CD4-positive, CD25-positive, alpha-beta regulatory T cell (primary cell): ENCODE measurements at regions not wholly inside any gene's neighbourhood (a gene's known extent, or its start where the extent isn't known, plus 50 kb on each side); places are given as distances from the start of the nearest gene placed in this dataset.

Source experiments
- ATAC-seq, 2 donors: fragments of 150-1000 bp; cut with Tn5 transposase; one replicate each; pipeline ENCODE4 v1.10.0; 2021; ENCODE audit warnings: low read depth in 2 of 2, moderate number of reproducible peaks in 2 of 2, moderate library complexity in 1 of 2
- DNase-seq, 3 donors: peaks; one replicate each; pipeline versions ENCODE4 v3.0.0 to v3.0.0-alpha.2; 2012 to 2022; ENCODE audit warnings: mixed read lengths in 1 of 3
- H3K27ac ChIP-seq: one replicate; pipeline ENCODE4 v1.7.0; 2013; ENCODE audit warnings: mild to moderate bottlenecking, low read length; ENCODE audit not compliant: insufficient read depth, poor library complexity, severe bottlenecking
- H3K27me3 ChIP-seq: one replicate; pipeline ENCODE4 v1.7.0; 2013; ENCODE audit warnings: low read length; ENCODE audit not compliant: control insufficient read depth, insufficient read depth
- H3K36me3 ChIP-seq: one replicate; pipeline ENCODE4 v1.7.0; 2013; ENCODE audit warnings: mild to moderate bottlenecking, low read length, moderate library complexity; ENCODE audit not compliant: control insufficient read depth, insufficient read depth
- H3K4me1 ChIP-seq: 2 replicates; pipeline ENCODE4 v1.7.0; 2013; ENCODE audit warnings: mild to moderate bottlenecking, low read length; ENCODE audit not compliant: insufficient read depth, control insufficient read depth, poor library complexity, severe bottlenecking
- H3K4me3 ChIP-seq: one replicate; pipeline ENCODE4 v1.7.0; 2013; ENCODE audit warnings: low read depth, mild to moderate bottlenecking, low read length, moderate library complexity
- H3K9me3 ChIP-seq, 2 experiments: 1 replicate in 1 of 2; 2 replicates in 1 of 2; pipeline ENCODE4 v1.7.0; 2013; ENCODE audit warnings: low read length in 2 of 2, mild to moderate bottlenecking in 1 of 2, moderate library complexity in 1 of 2; ENCODE audit not compliant: control insufficient read depth in 2 of 2
- H3K27ac Mint-ChIP-seq, 3 donors: one replicate each; pipeline ENCODE4 v1.8.0; 2020 to 2022; ENCODE audit warnings: mild to moderate bottlenecking in 3 of 3, mixed read lengths in 3 of 3, moderate library complexity in 2 of 3
- H3K27me3 Mint-ChIP-seq: one replicate; pipeline ENCODE4 v1.8.0; 2022; ENCODE audit warnings: mild to moderate bottlenecking, mixed read lengths
- H3K36me3 Mint-ChIP-seq: one replicate; pipeline ENCODE4 v1.8.0; 2020; ENCODE audit warnings: mixed read lengths
- H3K4me1 Mint-ChIP-seq, 4 donors: one replicate each; pipeline ENCODE4 v1.8.0; 2020 to 2022; ENCODE audit warnings: mixed read lengths in 4 of 4, mild to moderate bottlenecking in 1 of 4
- H3K4me3 Mint-ChIP-seq, 4 donors: one replicate each; pipeline ENCODE4 v1.8.0; 2020 to 2022; ENCODE audit warnings: mild to moderate bottlenecking in 4 of 4, mixed read lengths in 4 of 4, moderate library complexity in 3 of 4
- H3K9me3 Mint-ChIP-seq, 7 donors: one replicate each; pipeline ENCODE4 v1.8.0; 2020 to 2022; ENCODE audit warnings: mixed read lengths in 7 of 7, mild to moderate bottlenecking in 3 of 7, moderate library complexity in 2 of 7

DNA sequence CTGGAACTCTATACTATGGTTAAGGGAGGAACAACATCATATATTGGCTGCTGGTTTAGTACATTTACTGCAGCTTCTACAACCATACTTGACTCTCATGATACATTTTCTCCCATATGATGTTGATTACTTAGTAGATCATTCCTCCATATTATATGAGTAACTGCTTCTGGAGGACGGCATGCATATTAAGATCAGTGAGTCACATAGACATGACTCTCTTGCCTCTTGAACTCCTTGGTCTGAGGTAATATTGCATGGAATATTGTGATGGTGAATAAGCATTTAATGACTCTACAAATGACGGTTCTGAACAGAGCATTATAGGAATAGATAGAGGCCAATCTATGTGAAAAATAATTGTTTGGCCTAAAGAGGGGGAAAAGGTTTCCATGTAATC is 418.8 kb upstream of the SPHKAP start:
- Mint-ChIP-seq H3K27me3 (no peaks in the 10 kb centered on the region), H3K27ac (no peak overlapping the region), H3K9me3 (peaks cover 0 to 14% (median 2%) of the 10 kb centered on the region in 7 donors), H3K36me3 (no peaks in the 10 kb centered on the region), H3K4me1 (peaks cover 0 to 5% (median 0%) of the 10 kb centered on the region in 4 donors), H3K4me3 (no peak overlapping the region)
- Histone ChIP-seq H3K9me3 (no peaks in the 10 kb centered on the region), H3K4me3 (no peak overlapping the region), H3K27ac (no peak overlapping the region), H3K36me3 (no peaks in the 10 kb centered on the region), H3K27me3 (no peaks in the 10 kb centered on the region), H3K4me1 (no peaks in the 10 kb centered on the region)
- DNase-seq (no peak), ATAC-seq (no peak)

DNA sequence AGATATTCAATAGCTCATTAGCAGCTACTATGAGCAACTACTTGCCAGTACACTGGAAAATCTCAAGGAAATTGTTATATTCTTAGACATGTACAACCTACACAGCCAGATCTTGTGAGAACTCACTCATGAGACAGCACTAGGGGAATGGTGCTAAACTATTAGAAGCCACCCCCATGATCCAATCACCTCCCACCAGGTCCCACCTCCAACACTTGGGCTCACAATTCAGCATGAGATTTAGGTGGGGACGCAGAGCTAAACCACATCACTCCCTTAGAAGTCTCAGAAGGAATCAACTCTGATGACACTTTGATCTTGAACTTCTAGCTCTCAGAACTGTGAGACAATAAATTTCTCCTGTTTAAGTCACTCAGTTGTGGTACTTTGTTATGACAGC is 418.3 kb upstream of the SPHKAP start:
- H3K9me3 Mint-ChIP-seq: peaks cover 0 to 14% (median 2%) of the 10 kb centered on the region in 7 donors
- no peaks in the 10 kb centered on the region for H3K27me3 Mint-ChIP-seq
- no peaks in the 10 kb centered on the region for H3K27me3 ChIP-seq
- no peak overlapping the region for H3K4me3 Mint-ChIP-seq
- H3K4me3 ChIP-seq: no peak overlapping the region
- no peaks in the 10 kb centered on the region for H3K36me3 ChIP-seq
- DNase-seq: no peak
- H3K9me3 ChIP-seq: no peaks in the 10 kb centered on the region
- no peaks in the 10 kb centered on the region for H3K4me1 ChIP-seq
- no peak overlapping the region for H3K27ac Mint-ChIP-seq
- no peak overlapping the region for H3K27ac ChIP-seq
- peaks cover 0 to 5% (median 0%) of the 10 kb centered on the region in 4 donors for H3K4me1 Mint-ChIP-seq
- no peaks in the 10 kb centered on the region for H3K36me3 Mint-ChIP-seq
- ATAC-seq: no peak

DNA sequence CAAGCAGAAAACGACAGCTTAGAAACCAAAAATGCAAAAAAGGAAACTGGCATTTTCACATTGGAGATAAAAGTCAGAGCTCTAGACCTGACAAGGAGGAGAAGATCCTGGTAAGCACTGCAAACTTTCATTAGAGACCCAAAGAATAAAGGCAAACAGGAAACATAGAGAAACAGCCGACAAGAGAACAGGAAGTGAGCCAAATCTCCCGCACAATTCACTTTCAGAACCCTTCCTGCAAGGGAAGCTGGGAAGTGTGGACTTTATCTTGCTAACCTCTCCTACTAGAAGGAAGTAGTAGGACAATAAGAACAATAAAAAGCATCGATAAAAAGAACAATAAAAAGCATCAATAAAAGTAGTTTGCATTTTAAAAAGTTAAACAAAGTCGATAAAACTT is 417.8 kb upstream of the SPHKAP start:
- no peak overlapping the region for H3K4me3 ChIP-seq
- DNase-seq (no peak), ATAC-seq (no peak)
- Mint-ChIP-seq H3K9me3 (peaks cover 0 to 14% (median 2%) of the 10 kb centered on the region in 7 donors), H3K27me3 (no peaks in the 10 kb centered on the region), H3K36me3 (no peaks in the 10 kb centered on the region), H3K4me3 (no peak overlapping the region), H3K27ac (no peak overlapping the region), H3K4me1 (peaks cover 0 to 5% (median 0%) of the 10 kb centered on the region in 4 donors)
- no peaks in the 10 kb centered on the region for H3K9me3 ChIP-seq
- H3K27ac ChIP-seq: no peak overlapping the region
- H3K4me1 ChIP-seq: no peaks in the 10 kb centered on the region
- no peaks in the 10 kb centered on the region for H3K27me3 ChIP-seq
- H3K36me3 ChIP-seq: no peaks in the 10 kb centered on the region

- H3K9me3 ChIP-seq: no peaks in the 10 kb centered on the region
- H3K27me3 Mint-ChIP-seq: no peaks in the 10 kb centered on the region
Measured at GRCh38 chr2:228597032-228597431, 415.5 kb upstream of the SPHKAP start.

GRCh38 chr2:228594012-228594411 is 412.5 kb upstream of the SPHKAP start:
- H3K27me3 ChIP-seq: no peaks in the 10 kb centered on the region
- Mint-ChIP-seq H3K4me3 (no peak overlapping the region), H3K27ac (no peak overlapping the region), H3K27me3 (no peaks in the 10 kb centered on the region), H3K4me1 (no peaks in the 10 kb centered on the region), H3K9me3 (peaks cover 0 to 10% (median 5%) of the 10 kb centered on the region in 7 donors), H3K36me3 (no peaks in the 10 kb centered on the region)
- no peak for DNase-seq
- no peak overlapping the region for H3K4me3 ChIP-seq
- H3K36me3 ChIP-seq: no peaks in the 10 kb centered on the region
- no peaks in the 10 kb centered on the region for H3K4me1 ChIP-seq
- no peaks in the 10 kb centered on the region for H3K9me3 ChIP-seq
- H3K27ac ChIP-seq: no peak overlapping the region
- ATAC-seq: no peak

More at GRCh38 chr2:228597032-228597431, 415.5 kb upstream of the SPHKAP start:
- Histone ChIP-seq H3K4me1 (no peaks in the 10 kb centered on the region), H3K27me3 (no peaks in the 10 kb centered on the region), H3K36me3 (no peaks in the 10 kb centered on the region), H3K27ac (no peak overlapping the region), H3K4me3 (no peak overlapping the region)
- ATAC-seq (no peak), DNase-seq (no peak)
- peaks cover 0 to 14% (median 4%) of the 10 kb centered on the region in 7 donors for H3K9me3 Mint-ChIP-seq
- H3K27ac Mint-ChIP-seq: no peak overlapping the region
- H3K4me1 Mint-ChIP-seq: peaks cover 0 to 5% (median 0%) of the 10 kb centered on the region in 4 donors
- no peak overlapping the region for H3K4me3 Mint-ChIP-seq
- no peaks in the 10 kb centered on the region for H3K36me3 Mint-ChIP-seq

GRCh38 chr2:228592925-228593324 is 411.4 kb upstream of the SPHKAP start:
- peaks cover 0 to 14% (median 5%) of the 10 kb centered on the region in 7 donors for H3K9me3 Mint-ChIP-seq

GRCh38 chr2:228590681-228591080 is 409.2 kb upstream of the SPHKAP start:
- Histone ChIP-seq H3K27me3 (no peaks in the 10 kb centered on the region), H3K36me3 (no peaks in the 10 kb centered on the region), H3K9me3 (no peaks in the 10 kb centered on the region), H3K4me1 (no peaks in the 10 kb centered on the region), H3K4me3 (no peak overlapping the region), H3K27ac (no peak overlapping the region)
- no peaks in the 10 kb centered on the region for H3K27me3 Mint-ChIP-seq
- no peaks in the 10 kb centered on the region for H3K36me3 Mint-ChIP-seq
- no peaks in the 10 kb centered on the region for H3K4me1 Mint-ChIP-seq
- H3K9me3 Mint-ChIP-seq: peaks cover 0 to 16% (median 2%) of the 10 kb centered on the region in 7 donors
- ATAC-seq (no peak), DNase-seq (no peak)
- no peak overlapping the region for H3K27ac Mint-ChIP-seq
- no peak overlapping the region for H3K4me3 Mint-ChIP-seq

More at GRCh38 chr2:228592925-228593324, 411.4 kb upstream of the SPHKAP start:
- H3K36me3 ChIP-seq: no peaks in the 10 kb centered on the region
- no peak overlapping the region for H3K4me3 ChIP-seq
- H3K36me3 Mint-ChIP-seq: no peaks in the 10 kb centered on the region
- ATAC-seq (no peak), DNase-seq (no peak)
- no peaks in the 10 kb centered on the region for H3K27me3 ChIP-seq
- no peak overlapping the region for H3K4me3 Mint-ChIP-seq
- no peaks in the 10 kb centered on the region for H3K4me1 ChIP-seq
- no peaks in the 10 kb centered on the region for H3K27me3 Mint-ChIP-seq
- no peaks in the 10 kb centered on the region for H3K9me3 ChIP-seq
- no peak overlapping the region for H3K27ac ChIP-seq
- no peak overlapping the region for H3K27ac Mint-ChIP-seq
- H3K4me1 Mint-ChIP-seq: no peaks in the 10 kb centered on the region

GRCh38 chr2:228589115-228589514 is 407.6 kb upstream of the SPHKAP start:
- ATAC-seq: no peak
- no peak for DNase-seq
- Mint-ChIP-seq H3K9me3 (peaks cover 0 to 20% (median 2%) of the 10 kb centered on the region in 7 donors), H3K4me3 (no peak overlapping the region), H3K4me1 (no peaks in the 10 kb centered on the region), H3K27ac (no peak overlapping the region), H3K27me3 (no peaks in the 10 kb centered on the region), H3K36me3 (no peaks in the 10 kb centered on the region)
- Histone ChIP-seq H3K27me3 (no peaks in the 10 kb centered on the region), H3K4me3 (no peak overlapping the region), H3K27ac (no peak overlapping the region), H3K36me3 (no peaks in the 10 kb centered on the region), H3K4me1 (no peaks in the 10 kb centered on the region), H3K9me3 (no peaks in the 10 kb centered on the region)
